ENCODE measurements at regions not wholly inside any gene's neighbourhood (a gene's known extent, or its start where the extent isn't known, plus 50 kb on each side); places are given as distances from the start of the nearest gene placed in this dataset.

- TF ChIP-seq, protein P1, sequence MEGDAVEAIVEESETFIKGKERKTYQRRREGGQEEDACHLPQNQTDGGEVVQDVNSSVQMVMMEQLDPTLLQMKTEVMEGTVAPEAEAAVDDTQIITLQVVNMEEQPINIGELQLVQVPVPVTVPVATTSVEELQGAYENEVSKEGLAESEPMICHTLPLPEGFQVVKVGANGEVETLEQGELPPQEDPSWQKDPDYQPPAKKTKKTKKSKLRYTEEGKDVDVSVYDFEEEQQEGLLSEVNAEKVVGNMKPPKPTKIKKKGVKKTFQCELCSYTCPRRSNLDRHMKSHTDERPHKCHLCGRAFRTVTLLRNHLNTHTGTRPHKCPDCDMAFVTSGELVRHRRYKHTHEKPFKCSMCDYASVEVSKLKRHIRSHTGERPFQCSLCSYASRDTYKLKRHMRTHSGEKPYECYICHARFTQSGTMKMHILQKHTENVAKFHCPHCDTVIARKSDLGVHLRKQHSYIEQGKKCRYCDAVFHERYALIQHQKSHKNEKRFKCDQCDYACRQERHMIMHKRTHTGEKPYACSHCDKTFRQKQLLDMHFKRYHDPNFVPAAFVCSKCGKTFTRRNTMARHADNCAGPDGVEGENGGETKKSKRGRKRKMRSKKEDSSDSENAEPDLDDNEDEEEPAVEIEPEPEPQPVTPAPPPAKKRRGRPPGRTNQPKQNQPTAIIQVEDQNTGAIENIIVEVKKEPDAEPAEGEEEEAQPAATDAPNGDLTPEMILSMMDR (conservative IDR thresholded peaks at IDR 0.05 in 1 of 2, IDR thresholded peaks at IDR 0.05 in 1 of 2; ENCODE audit: extremely low read depth in 1 of 2, insufficient read depth in 1 of 2, low read depth in 1 of 2, low read length in 2 of 2): no peak
- no peak for TF ChIP-seq EZH2 (IDR thresholded peaks at IDR 0.05; ENCODE audit: borderline replicate concordance, low read length)
Observed at GRCh38 chr11:90532125-90532524, 309.3 kb upstream of the CHORDC1 start.
